ENCODE measurements at regions not wholly inside any gene's neighbourhood (a gene's known extent, or its start where the extent isn't known, plus 50 kb on each side); places are given as distances from the start of the nearest gene placed in this dataset.

DNA sequence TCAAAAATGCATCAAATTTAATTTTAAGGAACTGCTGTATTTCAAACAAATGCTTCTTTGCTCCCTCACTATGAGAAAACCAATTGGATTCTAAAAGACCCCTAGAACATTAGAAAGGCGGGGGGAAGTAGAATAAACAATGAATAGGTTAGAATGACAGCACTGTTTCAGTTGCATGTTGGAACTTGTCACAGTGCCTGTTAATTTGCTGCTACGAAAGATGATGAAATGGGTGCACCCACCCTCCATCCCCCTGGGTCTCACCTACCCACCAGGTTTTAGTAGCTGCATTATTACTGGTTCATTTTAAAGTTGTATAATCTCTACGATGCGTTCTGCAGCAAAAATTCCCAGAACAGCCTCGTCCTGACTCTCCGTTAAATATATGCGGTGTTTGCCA is 193.0 kb upstream of the COPS8 start:
- H3K9ac ChIP-seq (ENCODE audit: low read length): no peak overlapping the region
- no peak for TF ChIP-seq SMC3 (conservative IDR thresholded peaks at IDR 0.05; ENCODE audit: poor library complexity)
- no peaks in the 10 kb centered on the region for H3K9me3 ChIP-seq (ENCODE audit: low read length)
- H3K9me2 ChIP-seq (ENCODE audit: insufficient read depth, low read length): no peaks in the 10 kb centered on the region
- H4K20me1 ChIP-seq (ENCODE audit: insufficient read depth): no peaks in the 10 kb centered on the region
- no peaks in the 10 kb centered on the region for H3K36me3 ChIP-seq (ENCODE audit: insufficient read depth, low read length)
- no peaks in the 10 kb centered on the region for H3K79me2 ChIP-seq (replicated peaks; ENCODE audit: insufficient read depth, low read length)
- H3K27me3 ChIP-seq (ENCODE audit: insufficient read depth, low read depth, low read length): no peaks in the 10 kb centered on the region
- H3K27ac ChIP-seq (ENCODE audit: low read length): no peak overlapping the region
- no peaks in the 10 kb centered on the region for H3F3A ChIP-seq (ENCODE audit: insufficient read depth, low read length, poor library complexity, severe bottlenecking)
- no peak overlapping the region for H3K4me2 ChIP-seq (ENCODE audit: low read length)
- no peak overlapping the region for H3K4me3 ChIP-seq (ENCODE audit: low read length)
- H2AFZ ChIP-seq (ENCODE audit: low read depth, low read length): no peak overlapping the region

GRCh38 chr2:236894791-236895190 is 190.9 kb upstream of the COPS8 start:
- Histone ChIP-seq H3K4me2 (ENCODE audit: low read length) (no peak overlapping the region), H3K79me2 (replicated peaks; ENCODE audit: insufficient read depth, low read length) (no peaks in the 10 kb centered on the region), H3K9me3 (ENCODE audit: low read length) (no peaks in the 10 kb centered on the region), H3F3A (ENCODE audit: insufficient read depth, low read length, poor library complexity, severe bottlenecking) (no peaks in the 10 kb centered on the region), H3K4me3 (ENCODE audit: low read length) (no peak overlapping the region), H3K27me3 (ENCODE audit: insufficient read depth, low read depth, low read length) (no peaks in the 10 kb centered on the region), H4K20me1 (ENCODE audit: insufficient read depth) (no peaks in the 10 kb centered on the region), H3K36me3 (ENCODE audit: insufficient read depth, low read length) (no peaks in the 10 kb centered on the region), H3K27ac (ENCODE audit: low read length) (no peak overlapping the region), H3K9me2 (ENCODE audit: insufficient read depth, low read length) (no peaks in the 10 kb centered on the region), H3K9ac (ENCODE audit: low read length) (no peak overlapping the region), H2AFZ (ENCODE audit: low read depth, low read length) (no peak overlapping the region)
- TF ChIP-seq CTCF (IDR thresholded peaks at IDR 0.05; ENCODE audit: poor library complexity, severe bottlenecking) (no peak), SMC3 (conservative IDR thresholded peaks at IDR 0.05; ENCODE audit: poor library complexity) (no peak), EZH2 (IDR thresholded peaks at IDR 0.05; ENCODE audit: borderline replicate concordance, insufficient read depth, low read length, poor library complexity, severe bottlenecking) (no peak), POLR2AphosphoS5 (IDR thresholded peaks at IDR 0.05) (no peak), MXI1 (conservative IDR thresholded peaks at IDR 0.05; ENCODE audit: poor library complexity, severe bottlenecking) (no peak), TAF1 (IDR thresholded peaks at IDR 0.05; ENCODE audit: low read depth) (no peak), REST (IDR thresholded peaks at IDR 0.05; ENCODE audit: borderline replicate concordance) (no peak), EP300 (conservative IDR thresholded peaks at IDR 0.05; ENCODE audit: poor library complexity, severe bottlenecking) (no peak), RAD21 (conservative IDR thresholded peaks at IDR 0.05) (no peak)

- no peak overlapping the region for H3K4me2 ChIP-seq (ENCODE audit: low read length)
- TF ChIP-seq EZH2 (IDR thresholded peaks at IDR 0.05; ENCODE audit: borderline replicate concordance, insufficient read depth, low read length, poor library complexity, severe bottlenecking): no peak
- TF ChIP-seq EP300 (conservative IDR thresholded peaks at IDR 0.05; ENCODE audit: poor library complexity, severe bottlenecking): no peak
- no peak for TF ChIP-seq SMC3 (conservative IDR thresholded peaks at IDR 0.05; ENCODE audit: poor library complexity)
- TF ChIP-seq REST (IDR thresholded peaks at IDR 0.05; ENCODE audit: borderline replicate concordance): no peak
- TF ChIP-seq TAF1 (IDR thresholded peaks at IDR 0.05; ENCODE audit: low read depth): no peak
- TF ChIP-seq CTCF (IDR thresholded peaks at IDR 0.05; ENCODE audit: poor library complexity, severe bottlenecking): no peak
- no peak for TF ChIP-seq POLR2AphosphoS5 (IDR thresholded peaks at IDR 0.05)
- TF ChIP-seq RAD21 (conservative IDR thresholded peaks at IDR 0.05): no peak
- no peak for TF ChIP-seq MXI1 (conservative IDR thresholded peaks at IDR 0.05; ENCODE audit: poor library complexity, severe bottlenecking)
Observed at GRCh38 chr2:236895497-236895896, 190.2 kb upstream of the COPS8 start.

More at GRCh38 chr2:236895497-236895896, 190.2 kb upstream of the COPS8 start:
- Histone ChIP-seq H3K4me3 (ENCODE audit: low read length) (no peak overlapping the region), H4K20me1 (ENCODE audit: insufficient read depth) (no peaks in the 10 kb centered on the region), H3K9me3 (ENCODE audit: low read length) (no peaks in the 10 kb centered on the region), H3K9ac (ENCODE audit: low read length) (no peak overlapping the region), H3K27me3 (ENCODE audit: insufficient read depth, low read depth, low read length) (no peaks in the 10 kb centered on the region), H3K9me2 (ENCODE audit: insufficient read depth, low read length) (no peaks in the 10 kb centered on the region), H3K79me2 (replicated peaks; ENCODE audit: insufficient read depth, low read length) (no peaks in the 10 kb centered on the region), H2AFZ (ENCODE audit: low read depth, low read length) (no peak overlapping the region), H3K27ac (ENCODE audit: low read length) (no peak overlapping the region), H3F3A (ENCODE audit: insufficient read depth, low read length, poor library complexity, severe bottlenecking) (no peaks in the 10 kb centered on the region), H3K36me3 (ENCODE audit: insufficient read depth, low read length) (no peaks in the 10 kb centered on the region)

Measured in neural cell (in vitro differentiated cells).